ENCODE measurements at regions not wholly inside any gene's neighbourhood (a gene's known extent, or its start where the extent isn't known, plus 50 kb on each side); places are given as distances from the start of the nearest gene placed in this dataset.

GRCh38 chr11:134667175-134667500, 255.1 kb upstream of the B3GAT1 start:
- Histone ChIP-seq H3K36me3 (replicated peaks in 1 of 2; ENCODE audit: insufficient read depth in 1 of 2, low read depth in 2 of 2) (no peaks in the 10 kb centered on the region), H3K9me3 (no peaks in the 10 kb centered on the region), H3K4me1 (no peaks in the 10 kb centered on the region), H3K27me3 (no peaks in the 10 kb centered on the region), H3K27ac (no peak overlapping the region), H3K4me3 (no peak overlapping the region)
- WGBS, 2 donors: 75 to 85% methylated on average over 4 of the region's 4 CpGs
- intact Hi-C loops (cut with DNase I): no loop called here
- TF ChIP-seq POLR2A (IDR thresholded peaks at IDR 0.05): no peak
- no peak for DNase-seq
- ATAC-seq: no peak

- TF ChIP-seq POLR2A (IDR thresholded peaks at IDR 0.05) (no peak), CTCF (IDR thresholded peaks at IDR 0.05) (no peak)
- no peaks in the 10 kb centered on the region for H3K27me3 ChIP-seq
- H3K27ac ChIP-seq: no peak overlapping the region
- no peaks in the 10 kb centered on the region for H3K9me3 ChIP-seq
- H3K4me3 ChIP-seq: no peak overlapping the region
- intact Hi-C loops (cut with DNase I): no loop called here
- 73 to 77% methylated on average over 12 to 13 of the region's 13 CpGs for WGBS, 2 donors
- no peaks in the 10 kb centered on the region for H3K4me1 ChIP-seq
- DNase-seq: no peak
- no peak for ATAC-seq
- no peaks in the 10 kb centered on the region for H3K36me3 ChIP-seq (replicated peaks in 1 of 2; ENCODE audit: insufficient read depth in 1 of 2, low read depth in 2 of 2)
Observed at GRCh38 chr11:134666273-134667174, 254.5 kb upstream of the B3GAT1 start.

GRCh38 chr11:134665571-134666270, 253.7 kb upstream of the B3GAT1 start:
- WGBS, 2 donors: 58 to 62% methylated on average over 19 of the region's 19 CpGs
- no peaks in the 10 kb centered on the region for H3K36me3 ChIP-seq (replicated peaks in 1 of 2; ENCODE audit: insufficient read depth in 1 of 2, low read depth in 2 of 2)
- H3K4me1 ChIP-seq: no peaks in the 10 kb centered on the region
- no peak overlapping the region for H3K27ac ChIP-seq
- no peak for TF ChIP-seq POLR2A (IDR thresholded peaks at IDR 0.05)
- TF ChIP-seq CTCF (IDR thresholded peaks at IDR 0.05): no peak
- ATAC-seq: no peak
- H3K27me3 ChIP-seq: no peaks in the 10 kb centered on the region
- DNase-seq: no peak
- no peaks in the 10 kb centered on the region for H3K9me3 ChIP-seq
- H3K4me3 ChIP-seq: no peak overlapping the region
- intact Hi-C loops (cut with DNase I): no loop called here

GRCh38 chr11:134665188-134665535, 253.1 kb upstream of the B3GAT1 start:
- ATAC-seq: no peak
- no peaks in the 10 kb centered on the region for H3K36me3 ChIP-seq (replicated peaks in 1 of 2; ENCODE audit: insufficient read depth in 1 of 2, low read depth in 2 of 2)
- DNase-seq: no peak
- 62 to 64% methylated on average over 8 to 9 of the region's 12 CpGs for WGBS, 2 donors
- no peak overlapping the region for H3K4me3 ChIP-seq
- H3K27me3 ChIP-seq: no peaks in the 10 kb centered on the region
- no peak for TF ChIP-seq POLR2A (IDR thresholded peaks at IDR 0.05)
- no peak for TF ChIP-seq CTCF (IDR thresholded peaks at IDR 0.05)
- H3K9me3 ChIP-seq: no peaks in the 10 kb centered on the region
- intact Hi-C loops (cut with DNase I): no loop called here
- no peaks in the 10 kb centered on the region for H3K4me1 ChIP-seq
- H3K27ac ChIP-seq: no peak overlapping the region

GRCh38 chr11:134664447-134665187, 252.6 kb upstream of the B3GAT1 start:
- H3K36me3 ChIP-seq (replicated peaks in 1 of 2; ENCODE audit: insufficient read depth in 1 of 2, low read depth in 2 of 2): no peaks in the 10 kb centered on the region
- 71% methylated on average over 15 to 23 of the region's 25 CpGs for WGBS, 2 donors
- TF ChIP-seq CTCF (IDR thresholded peaks at IDR 0.05) (no peak), POLR2A (IDR thresholded peaks at IDR 0.05) (no peak)

More at GRCh38 chr11:134664447-134665187, 252.6 kb upstream of the B3GAT1 start:
- H3K27me3 ChIP-seq: no peaks in the 10 kb centered on the region
- H3K4me1 ChIP-seq: no peaks in the 10 kb centered on the region
- no peak overlapping the region for H3K27ac ChIP-seq
- no peaks in the 10 kb centered on the region for H3K9me3 ChIP-seq
- H3K4me3 ChIP-seq: no peak overlapping the region
- DNase-seq (no peak), ATAC-seq (no peak)
- intact Hi-C loops (cut with DNase I): no loop called here

Measured in body of pancreas (tissue), 4 donors.